ENCODE measurements at regions not wholly inside any gene's neighbourhood (a gene's known extent, or its start where the extent isn't known, plus 50 kb on each side); places are given as distances from the start of the nearest gene placed in this dataset.
A peak's percentile ranks its signal among the peaks of the same experiment; 100 is the strongest.

- TF ChIP-seq ZNF569 (CRISPR knock-in tag; IDR thresholded peaks at IDR 0.05; ENCODE audit: borderline replicate concordance) (no peak), HDAC2 (CRISPR knock-in tag; IDR thresholded peaks at IDR 0.05) (no peak), ZNF281 (CRISPR knock-in tag; IDR thresholded peaks at IDR 0.05; ENCODE audit: borderline replicate concordance) (0 out of 2 replicates have a peak, but pooled peaks have one; percentile 10), IRF2 (CRISPR knock-in tag; IDR thresholded peaks at IDR 0.05) (0 out of 2 replicates have a peak, but pooled peaks have one; percentile 28), ZNF460 (CRISPR knock-in tag; IDR thresholded peaks at IDR 0.05; ENCODE audit: borderline replicate concordance) (no peak), HES4 (CRISPR knock-in tag; IDR thresholded peaks at IDR 0.05; ENCODE audit: borderline replicate concordance) (0 out of 2 replicates have a peak, but pooled peaks have one; percentile 33), ZNF576 (CRISPR knock-in tag; IDR thresholded peaks at IDR 0.05) (no peak), ARNT2 (CRISPR knock-in tag; IDR thresholded peaks at IDR 0.05; ENCODE audit: low read depth) (no peak), MED8 (CRISPR knock-in tag; IDR thresholded peaks at IDR 0.05; ENCODE audit: insufficient replicate concordance) (no peak), ZMAT5 (CRISPR knock-in tag; IDR thresholded peaks at IDR 0.05; ENCODE audit: borderline replicate concordance, low read depth) (no peak), KLF12 (CRISPR knock-in tag; IDR thresholded peaks at IDR 0.05; ENCODE audit: borderline replicate concordance) (no peak), RBAK (CRISPR knock-in tag; IDR thresholded peaks at IDR 0.05) (no peak), XRCC5 (optimal IDR thresholded peaks at IDR 0.05; ENCODE audit: low read length) (peak; percentile 35), ZNF781 (CRISPR knock-in tag; IDR thresholded peaks at IDR 0.05; ENCODE audit: borderline replicate concordance, not compliant biosample characterization) (no peak), HNF4A (CRISPR knock-in tag; IDR thresholded peaks at IDR 0.05) (peak; percentile 94)
- TF ChIP-seq, protein P1, sequence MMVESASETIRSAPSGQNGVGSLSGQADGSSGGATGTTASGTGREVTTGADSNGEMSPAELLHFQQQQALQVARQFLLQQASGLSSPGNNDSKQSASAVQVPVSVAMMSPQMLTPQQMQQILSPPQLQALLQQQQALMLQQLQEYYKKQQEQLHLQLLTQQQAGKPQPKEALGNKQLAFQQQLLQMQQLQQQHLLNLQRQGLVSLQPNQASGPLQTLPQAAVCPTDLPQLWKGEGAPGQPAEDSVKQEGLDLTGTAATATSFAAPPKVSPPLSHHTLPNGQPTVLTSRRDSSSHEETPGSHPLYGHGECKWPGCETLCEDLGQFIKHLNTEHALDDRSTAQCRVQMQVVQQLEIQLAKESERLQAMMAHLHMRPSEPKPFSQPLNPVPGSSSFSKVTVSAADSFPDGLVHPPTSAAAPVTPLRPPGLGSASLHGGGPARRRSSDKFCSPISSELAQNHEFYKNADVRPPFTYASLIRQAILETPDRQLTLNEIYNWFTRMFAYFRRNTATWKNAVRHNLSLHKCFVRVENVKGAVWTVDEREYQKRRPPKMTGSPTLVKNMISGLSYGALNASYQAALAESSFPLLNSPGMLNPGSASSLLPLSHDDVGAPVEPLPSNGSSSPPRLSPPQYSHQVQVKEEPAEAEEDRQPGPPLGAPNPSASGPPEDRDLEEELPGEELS (CRISPR knock-in tag; IDR thresholded peaks at IDR 0.05) = 0 out of 2 replicates have a peak, but pooled peaks have one; percentile 22
- TF ChIP-seq, protein P2, sequence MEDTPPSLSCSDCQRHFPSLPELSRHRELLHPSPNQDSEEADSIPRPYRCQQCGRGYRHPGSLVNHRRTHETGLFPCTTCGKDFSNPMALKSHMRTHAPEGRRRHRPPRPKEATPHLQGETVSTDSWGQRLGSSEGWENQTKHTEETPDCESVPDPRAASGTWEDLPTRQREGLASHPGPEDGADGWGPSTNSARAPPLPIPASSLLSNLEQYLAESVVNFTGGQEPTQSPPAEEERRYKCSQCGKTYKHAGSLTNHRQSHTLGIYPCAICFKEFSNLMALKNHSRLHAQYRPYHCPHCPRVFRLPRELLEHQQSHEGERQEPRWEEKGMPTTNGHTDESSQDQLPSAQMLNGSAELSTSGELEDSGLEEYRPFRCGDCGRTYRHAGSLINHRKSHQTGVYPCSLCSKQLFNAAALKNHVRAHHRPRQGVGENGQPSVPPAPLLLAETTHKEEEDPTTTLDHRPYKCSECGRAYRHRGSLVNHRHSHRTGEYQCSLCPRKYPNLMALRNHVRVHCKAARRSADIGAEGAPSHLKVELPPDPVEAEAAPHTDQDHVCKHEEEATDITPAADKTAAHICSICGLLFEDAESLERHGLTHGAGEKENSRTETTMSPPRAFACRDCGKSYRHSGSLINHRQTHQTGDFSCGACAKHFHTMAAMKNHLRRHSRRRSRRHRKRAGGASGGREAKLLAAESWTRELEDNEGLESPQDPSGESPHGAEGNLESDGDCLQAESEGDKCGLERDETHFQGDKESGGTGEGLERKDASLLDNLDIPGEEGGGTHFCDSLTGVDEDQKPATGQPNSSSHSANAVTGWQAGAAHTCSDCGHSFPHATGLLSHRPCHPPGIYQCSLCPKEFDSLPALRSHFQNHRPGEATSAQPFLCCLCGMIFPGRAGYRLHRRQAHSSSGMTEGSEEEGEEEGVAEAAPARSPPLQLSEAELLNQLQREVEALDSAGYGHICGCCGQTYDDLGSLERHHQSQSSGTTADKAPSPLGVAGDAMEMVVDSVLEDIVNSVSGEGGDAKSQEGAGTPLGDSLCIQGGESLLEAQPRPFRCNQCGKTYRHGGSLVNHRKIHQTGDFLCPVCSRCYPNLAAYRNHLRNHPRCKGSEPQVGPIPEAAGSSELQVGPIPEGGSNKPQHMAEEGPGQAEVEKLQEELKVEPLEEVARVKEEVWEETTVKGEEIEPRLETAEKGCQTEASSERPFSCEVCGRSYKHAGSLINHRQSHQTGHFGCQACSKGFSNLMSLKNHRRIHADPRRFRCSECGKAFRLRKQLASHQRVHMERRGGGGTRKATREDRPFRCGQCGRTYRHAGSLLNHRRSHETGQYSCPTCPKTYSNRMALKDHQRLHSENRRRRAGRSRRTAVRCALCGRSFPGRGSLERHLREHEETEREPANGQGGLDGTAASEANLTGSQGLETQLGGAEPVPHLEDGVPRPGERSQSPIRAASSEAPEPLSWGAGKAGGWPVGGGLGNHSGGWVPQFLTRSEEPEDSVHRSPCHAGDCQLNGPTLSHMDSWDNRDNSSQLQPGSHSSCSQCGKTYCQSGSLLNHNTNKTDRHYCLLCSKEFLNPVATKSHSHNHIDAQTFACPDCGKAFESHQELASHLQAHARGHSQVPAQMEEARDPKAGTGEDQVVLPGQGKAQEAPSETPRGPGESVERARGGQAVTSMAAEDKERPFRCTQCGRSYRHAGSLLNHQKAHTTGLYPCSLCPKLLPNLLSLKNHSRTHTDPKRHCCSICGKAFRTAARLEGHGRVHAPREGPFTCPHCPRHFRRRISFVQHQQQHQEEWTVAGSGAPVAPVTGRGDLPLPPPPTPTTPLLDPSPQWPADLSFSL (CRISPR knock-in tag; IDR thresholded peaks at IDR 0.05) = no peak
Observed at GRCh38 chr2:100214265-100214971, 72.0 kb upstream of the AFF3 start (continued).

All from HepG2 (cell line).